Stomach (tissue), 4 donors: ENCODE measurements at regions not wholly inside any gene's neighbourhood (a gene's known extent, or its start where the extent isn't known, plus 50 kb on each side); places are given as distances from the start of the nearest gene placed in this dataset.

Experiments
- CTCF ChIP-seq, 7 experiments: fragments of 450-650 bp in 4 of 7; fragments of 200-600 bp in 3 of 7; sonication (generic) in 3 of 7; IDR thresholded peaks; one replicate each; pipeline ENCODE4 v1.5.1; 2016 to 2019; ENCODE audit warnings: antibody characterized with exemption in 7 of 7, control low read depth in 2 of 7, mild to moderate bottlenecking in 1 of 7
- POLR2A ChIP-seq, 4 donors: fragments of 450-650 bp; IDR thresholded peaks; one replicate each; pipeline ENCODE4 v1.6.1; 2016; ENCODE audit warnings: antibody characterized with exemption in 4 of 4, control low read depth in 2 of 4, mild to moderate bottlenecking in 1 of 4, moderate library complexity in 1 of 4
- POLR2AphosphoS5 ChIP-seq, 3 donors: sonication (generic); formaldehyde crosslinking; IDR thresholded peaks; one replicate each; pipeline ENCODE4 v1.6.1; 2016; ENCODE audit warnings: antibody characterized with exemption in 3 of 3

GRCh38 chrX:40188573-40189417 lies 91.0 kb upstream of the BCOR start:
- TF ChIP-seq CTCF (IDR thresholded peaks at IDR 0.05): no peak
- TF ChIP-seq POLR2AphosphoS5 (IDR thresholded peaks at IDR 0.05): no peak
- no peak for TF ChIP-seq POLR2A (IDR thresholded peaks at IDR 0.05)
